ENCODE measurements at regions not wholly inside any gene's neighbourhood (a gene's known extent, or its start where the extent isn't known, plus 50 kb on each side); places are given as distances from the start of the nearest gene placed in this dataset.

DNA sequence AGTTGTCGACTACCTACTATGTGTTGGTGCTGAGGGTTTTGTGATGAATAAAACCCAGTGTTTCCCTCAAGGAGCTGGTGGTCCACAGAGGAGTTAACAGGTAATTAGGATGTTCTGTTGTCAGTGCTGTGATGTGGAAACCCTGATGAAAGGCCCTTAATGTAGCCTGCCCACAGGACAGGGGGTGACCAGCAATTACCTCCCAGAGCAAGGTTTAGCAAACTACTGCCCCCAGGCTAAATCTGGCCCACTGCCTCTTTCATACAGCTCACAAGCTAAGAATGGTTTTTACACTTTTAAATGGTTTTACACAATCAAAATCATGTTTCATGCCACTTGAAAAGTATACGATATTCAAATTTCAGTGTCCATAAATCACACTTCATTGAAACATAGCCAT is 536.2 kb downstream of the MIAT start:
- no peak for TF ChIP-seq CTCF (IDR thresholded peaks at IDR 0.05)
- TF ChIP-seq POLR2AphosphoS5 (IDR thresholded peaks at IDR 0.05) = no peak

Measured in prostate gland (tissue), 2 donors.